Tibial nerve (tissue), 4 donors: ENCODE measurements at regions not wholly inside any gene's neighbourhood (a gene's known extent, or its start where the extent isn't known, plus 50 kb on each side); places are given as distances from the start of the nearest gene placed in this dataset.

Experiments used
- DNase-seq, 2 donors: peaks; one replicate each; pipeline ENCODE4 v3.0.0-alpha.2; 2019; ENCODE audit warnings: low spot score in 2 of 2
- H3K27ac ChIP-seq, 4 donors: fragments of 200-600 bp; sonication (generic) in 3 of 4; one replicate each; pipeline ENCODE4 v1.5.1; 2017 to 2019; ENCODE audit warnings: mild to moderate bottlenecking in 1 of 4
- H3K27me3 ChIP-seq, 2 donors: fragments of 200-600 bp; sonication (generic) in 1 of 2; one replicate each; pipeline versions ENCODE4 v1.5.1 to v1.6.0; 2017 to 2019
- H3K36me3 ChIP-seq, 3 donors: fragments of 200-600 bp; sonication (generic); one replicate each; pipeline ENCODE4 v1.5.1; 2018 to 2019
- H3K4me1 ChIP-seq, 4 donors: fragments of 200-600 bp; sonication (generic) in 3 of 4; one replicate each; pipeline ENCODE4 v1.5.1; 2017 to 2019
- H3K4me3 ChIP-seq, 4 donors: fragments of 200-600 bp; sonication (generic) in 3 of 4; one replicate each; pipeline ENCODE4 v1.5.1; 2017 to 2019; ENCODE audit warnings: mild to moderate bottlenecking in 1 of 4, moderate library complexity in 1 of 4
- H3K9me3 ChIP-seq, 4 donors: fragments of 200-600 bp; sonication (generic) in 3 of 4; one replicate each; pipeline ENCODE4 v1.5.1; 2017 to 2019
- CTCF ChIP-seq, 5 experiments: fragments of 200-600 bp in 3 of 5; fragments of 450-650 bp in 2 of 5; sonication (generic) in 3 of 5; IDR thresholded peaks; one replicate each; pipeline ENCODE4 v1.5.1; 2016 to 2019; ENCODE audit warnings: antibody characterized with exemption in 5 of 5, mild to moderate bottlenecking in 3 of 5, moderate library complexity in 2 of 5
- EP300 ChIP-seq, 2 donors: sonication (generic); formaldehyde crosslinking; IDR thresholded peaks; one replicate each; pipeline ENCODE4 v1.6.1; 2017; ENCODE audit warnings: antibody characterized with exemption in 2 of 2, mild to moderate bottlenecking in 1 of 2
- POLR2A ChIP-seq, 2 donors: fragments of 450-650 bp; IDR thresholded peaks; one replicate each; pipeline ENCODE4 v1.6.1; 2017; ENCODE audit warnings: antibody characterized with exemption in 2 of 2, mild to moderate bottlenecking in 2 of 2, moderate library complexity in 2 of 2
- WGBS, 2 donors: methylation state at CpG; one replicate each; pipeline ENCODE4 v1.1.5; 2018; 5-methylcytosine and 5-hydroxymethylcytosine counted together

- WGBS, 2 donors: 90 to 91% methylated on average over 7 of the region's 7 CpGs
- no peak overlapping the region for H3K27ac ChIP-seq
- H3K4me1 ChIP-seq: peaks cover 0 to 11% (median 0%) of the 10 kb centered on the region in 4 donors
- no peaks in the 10 kb centered on the region for H3K27me3 ChIP-seq
- no peak for TF ChIP-seq EP300 (IDR thresholded peaks at IDR 0.05)
- no peak for TF ChIP-seq POLR2A (IDR thresholded peaks at IDR 0.05)
- TF ChIP-seq CTCF (IDR thresholded peaks at IDR 0.05): no peak
- DNase-seq: no peak
- H3K36me3 ChIP-seq: no peaks in the 10 kb centered on the region
- no peaks in the 10 kb centered on the region for H3K9me3 ChIP-seq
- no peak overlapping the region for H3K4me3 ChIP-seq
These were observed 537.9 kb upstream of the CDH11 start for GRCh38 chr16:65659758-65660157.

DNA sequence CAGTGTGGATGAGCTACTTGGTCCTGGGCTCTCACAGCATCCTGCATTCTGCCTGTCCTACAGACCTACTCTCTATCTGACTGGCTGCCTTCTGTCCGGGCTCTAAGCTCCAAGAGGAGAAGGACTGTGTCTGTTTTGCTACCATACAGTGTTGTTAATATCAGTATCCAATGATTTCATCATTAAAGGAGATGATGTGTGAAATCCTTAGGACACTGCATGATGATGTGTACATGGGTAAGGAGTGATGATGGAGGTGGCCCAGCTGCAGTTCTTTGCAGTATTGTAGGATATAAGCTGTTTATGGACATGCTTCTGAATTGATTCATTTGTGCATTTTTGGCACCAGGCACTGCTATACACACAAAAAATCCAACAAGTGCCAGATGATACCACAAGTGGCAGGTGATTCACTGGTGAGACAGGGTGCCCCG lies 536.9 kb upstream of the CDH11 start:
- WGBS, 2 donors: 73 to 80% methylated on average over 2 of the region's 2 CpGs
- no peak overlapping the region for H3K4me3 ChIP-seq
- no peak overlapping the region for H3K27ac ChIP-seq
- H3K36me3 ChIP-seq: no peaks in the 10 kb centered on the region
- no peak for TF ChIP-seq EP300 (IDR thresholded peaks at IDR 0.05)
- no peak for DNase-seq
- peaks cover 0 to 11% (median 0%) of the 10 kb centered on the region in 4 donors for H3K4me1 ChIP-seq
- no peaks in the 10 kb centered on the region for H3K9me3 ChIP-seq
- H3K27me3 ChIP-seq: no peaks in the 10 kb centered on the region

DNA sequence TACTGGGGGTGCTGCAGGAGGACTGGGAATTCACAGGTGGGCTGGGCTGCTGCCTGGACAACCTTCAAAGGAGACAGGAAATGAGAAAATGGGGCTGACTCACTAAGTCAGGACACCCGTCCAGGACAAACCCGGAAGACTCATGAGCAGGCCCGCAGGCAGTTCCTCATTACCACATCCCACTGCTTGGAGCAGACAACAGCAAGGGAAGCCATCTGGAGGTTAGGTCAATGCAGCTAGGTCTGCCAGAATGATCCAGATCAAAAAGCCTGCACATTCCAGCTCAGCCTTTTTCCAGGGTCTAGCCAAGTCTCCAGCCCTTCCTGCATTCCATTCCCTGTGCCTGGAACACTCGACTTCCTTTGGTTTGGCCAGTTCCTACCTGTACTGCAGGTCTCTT lies 536.5 kb upstream of the CDH11 start:
- Histone ChIP-seq H3K36me3 (no peaks in the 10 kb centered on the region), H3K9me3 (no peaks in the 10 kb centered on the region), H3K4me3 (no peak overlapping the region), H3K4me1 (peaks cover 0 to 11% (median 0%) of the 10 kb centered on the region in 4 donors), H3K27me3 (no peaks in the 10 kb centered on the region), H3K27ac (no peak overlapping the region)
- 43 to 57% methylated on average over 4 of the region's 4 CpGs for WGBS, 2 donors
- DNase-seq: no peak
- TF ChIP-seq EP300 (IDR thresholded peaks at IDR 0.05) (no peak), CTCF (IDR thresholded peaks at IDR 0.05) (no peak), POLR2A (IDR thresholded peaks at IDR 0.05) (no peak)

DNA sequence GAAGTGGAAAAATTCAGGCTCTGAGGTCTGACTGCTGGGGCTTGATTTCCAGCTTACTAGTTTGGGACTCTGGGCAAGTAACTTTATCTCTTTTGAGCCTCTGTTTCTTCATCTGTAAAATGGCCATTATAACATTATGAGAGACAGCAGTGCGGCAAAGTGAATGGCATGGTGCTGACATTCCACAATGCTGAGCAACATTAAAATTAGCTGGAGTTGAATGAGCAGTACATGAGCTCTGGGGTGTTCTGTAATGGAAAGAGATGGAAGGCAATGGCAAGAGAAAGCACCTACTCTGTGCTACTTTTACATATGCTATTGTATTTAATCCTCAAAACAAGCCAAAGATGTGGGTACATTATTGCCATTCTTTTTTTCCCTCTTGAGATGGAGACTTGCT lies 535.7 kb upstream of the CDH11 start:
- H3K4me3 ChIP-seq: no peak overlapping the region
- no peaks in the 10 kb centered on the region for H3K9me3 ChIP-seq
- 82 to 91% methylated on average over 1 of the region's 1 CpG for WGBS, 2 donors
- TF ChIP-seq CTCF (IDR thresholded peaks at IDR 0.05) (no peak), POLR2A (IDR thresholded peaks at IDR 0.05) (no peak), EP300 (IDR thresholded peaks at IDR 0.05) (no peak)
- peaks cover 0 to 11% (median 0%) of the 10 kb centered on the region in 4 donors for H3K4me1 ChIP-seq
- H3K27me3 ChIP-seq: no peaks in the 10 kb centered on the region
- H3K36me3 ChIP-seq: no peaks in the 10 kb centered on the region
- H3K27ac ChIP-seq: no peak overlapping the region
- no peak for DNase-seq

- Histone ChIP-seq H3K4me1 (peaks cover 0 to 11% (median 0%) of the 10 kb centered on the region in 4 donors), H3K27ac (no peak overlapping the region), H3K36me3 (no peaks in the 10 kb centered on the region), H3K9me3 (no peaks in the 10 kb centered on the region), H3K27me3 (no peaks in the 10 kb centered on the region), H3K4me3 (no peak overlapping the region)
- TF ChIP-seq EP300 (IDR thresholded peaks at IDR 0.05) (no peak), POLR2A (IDR thresholded peaks at IDR 0.05) (no peak), CTCF (IDR thresholded peaks at IDR 0.05) (no peak)
- no peak for DNase-seq
- 23 to 31% methylated on average over 5 to 6 of the region's 6 CpGs for WGBS, 2 donors
These were observed 535.2 kb upstream of the CDH11 start for GRCh38 chr16:65657071-65657494.

DNA sequence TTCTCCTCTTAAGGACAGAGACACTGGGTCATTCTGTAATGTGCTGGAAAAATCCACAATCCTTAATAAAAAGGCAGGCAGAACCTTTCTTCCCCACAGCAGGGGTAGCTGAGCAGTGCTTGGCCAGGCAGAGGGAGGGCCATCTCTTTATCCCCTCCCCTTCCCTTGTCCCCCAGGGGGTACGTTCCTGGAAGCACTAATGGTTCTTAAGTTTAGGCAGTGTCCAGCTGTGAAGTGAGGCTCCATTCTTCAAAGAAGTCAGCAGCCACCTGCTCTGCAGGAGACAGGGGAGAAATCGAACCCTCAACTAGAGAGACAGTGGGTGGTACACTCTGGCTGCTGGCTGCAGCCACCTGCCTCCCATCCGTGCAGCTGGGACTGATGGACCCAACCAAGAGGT lies 533.9 kb upstream of the CDH11 start:
- Histone ChIP-seq H3K4me3 (no peak overlapping the region), H3K27me3 (no peaks in the 10 kb centered on the region), H3K36me3 (no peaks in the 10 kb centered on the region), H3K9me3 (no peaks in the 10 kb centered on the region), H3K27ac (no peak overlapping the region), H3K4me1 (peaks cover 0 to 11% (median 0%) of the 10 kb centered on the region in 4 donors)
- TF ChIP-seq CTCF (IDR thresholded peaks at IDR 0.05) (no peak), POLR2A (IDR thresholded peaks at IDR 0.05) (no peak), EP300 (IDR thresholded peaks at IDR 0.05) (no peak)
- WGBS, 2 donors: 39 to 63% methylated on average over 3 of the region's 3 CpGs
- no peak for DNase-seq
